T-helper 1 cell treated with Interleukin-12 subunit alpha and Interleukin-12 subunit beta and Interleukin-4 antibody, amounts not matched to agents 30 ng/mL and 1 ng/mL, for 36 hours (primary cell): ENCODE measurements at regions not wholly inside any gene's neighbourhood (a gene's known extent, or its start where the extent isn't known, plus 50 kb on each side); places are given as distances from the start of the nearest gene placed in this dataset.

Experiments
- intact Hi-C: fragments of 100-400 bp; cut with micrococcal nuclease; formaldehyde crosslinking; loops from one replicate; pipeline ENCODE4 v1.15.1; 2024

DNA sequence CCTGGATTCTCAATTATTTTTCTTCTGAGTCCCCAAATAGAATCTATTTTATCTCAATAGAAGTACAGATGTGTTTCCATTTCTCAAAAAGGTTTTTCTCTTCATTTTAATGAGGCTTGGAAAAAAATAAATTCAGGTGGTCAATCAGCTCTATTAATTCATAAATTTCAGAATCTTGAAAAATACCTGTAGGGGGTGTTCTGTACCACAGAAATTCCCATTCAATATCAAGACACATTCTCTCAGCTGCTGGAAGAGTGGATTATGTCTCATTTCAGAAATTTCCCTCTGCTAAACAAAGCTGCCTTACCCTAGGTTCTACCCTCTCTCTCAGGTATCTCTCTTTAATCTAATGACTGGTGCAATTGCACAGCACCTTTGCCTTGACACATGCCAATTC is 1121.2 kb downstream of the SI start:
- intact Hi-C loops, result no loop called here

DNA sequence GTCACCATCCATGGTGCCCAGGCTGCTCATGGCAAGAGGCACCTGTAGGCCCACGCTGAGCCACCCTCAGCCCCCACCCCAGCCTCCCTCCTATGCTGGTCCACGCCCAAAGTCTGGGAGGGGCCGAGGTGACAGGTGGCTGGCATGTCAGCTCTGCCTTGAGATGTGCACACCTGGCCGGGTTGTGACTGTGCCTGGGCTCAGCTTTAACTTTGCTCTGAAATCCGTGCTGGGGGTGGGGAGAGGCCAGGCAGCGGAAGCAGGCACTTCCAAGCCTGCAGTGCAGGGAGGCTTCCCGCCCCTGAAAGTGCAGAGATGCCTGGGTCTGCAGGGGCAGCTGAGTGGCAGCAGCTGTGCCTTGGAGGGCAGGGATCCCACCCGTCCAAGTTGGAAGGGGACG is 1124.8 kb downstream of the SI start:
- intact Hi-C loops, result no loop called here

DNA sequence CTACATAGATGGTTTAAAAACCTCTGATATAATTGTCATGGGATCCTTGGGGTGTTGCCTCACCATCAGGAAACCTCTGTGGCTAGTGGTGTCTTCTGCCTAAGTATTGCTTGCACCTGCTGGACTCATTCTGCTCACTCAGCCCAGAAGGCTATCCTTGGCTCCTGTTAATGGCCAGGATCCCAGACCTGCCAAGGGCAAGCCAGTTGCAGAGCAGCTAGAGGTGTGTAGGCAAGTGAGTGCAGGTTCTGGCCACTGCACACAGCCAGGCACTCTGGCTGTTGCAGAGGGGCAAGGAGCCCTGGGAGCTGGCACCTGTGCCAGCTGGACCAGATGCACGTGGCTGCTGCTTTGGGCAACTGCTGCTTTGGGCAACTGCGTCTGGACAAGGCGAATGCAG is 1125.8 kb downstream of the SI start:
- intact Hi-C loops, result no loop called here

DNA sequence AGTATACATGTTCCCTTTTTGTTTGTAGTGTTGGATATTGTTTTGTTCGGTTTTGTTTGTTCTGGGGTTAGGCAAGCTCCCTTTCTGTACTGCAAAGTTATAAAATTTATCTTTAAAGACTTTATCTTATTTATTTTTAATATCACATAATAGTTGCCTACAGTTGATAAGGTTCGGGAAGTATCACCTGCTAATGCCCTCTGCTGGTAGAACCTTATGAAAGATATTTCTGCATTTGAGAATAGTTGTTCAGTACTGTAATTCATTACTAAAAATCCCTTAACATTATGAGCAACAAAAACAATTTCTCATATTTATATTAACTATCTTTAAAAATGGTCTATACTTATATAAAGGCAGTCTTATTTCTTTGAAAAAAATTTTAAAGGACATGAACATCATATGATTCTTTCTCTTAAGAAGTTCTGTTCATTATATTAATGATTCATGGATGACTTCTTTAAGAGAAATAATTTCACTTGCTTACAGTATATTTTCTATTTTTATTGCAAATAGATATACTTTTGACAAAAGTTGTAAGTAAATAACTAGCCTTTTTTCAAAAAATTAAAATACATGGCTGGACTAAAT is 1126.8 kb downstream of the SI start:
- intact Hi-C loops, result no loop called here

DNA sequence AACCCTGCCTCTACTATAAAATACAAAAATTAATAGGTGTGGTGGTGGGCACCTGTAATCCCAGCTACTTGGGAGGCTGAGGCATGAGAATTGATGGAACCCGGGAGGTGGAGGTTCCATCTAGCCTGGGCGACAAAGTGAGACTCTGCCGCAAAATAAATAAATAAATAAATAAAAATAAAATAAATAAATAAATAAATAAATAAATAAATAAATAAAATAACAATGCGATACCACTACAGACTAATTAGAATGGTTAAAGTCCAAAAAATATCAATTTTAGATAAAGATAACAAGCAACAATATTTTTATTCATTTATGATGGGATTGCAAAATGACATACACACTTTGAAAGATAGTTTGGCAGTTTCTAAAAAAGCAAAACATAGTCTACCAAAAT is 1131.5 kb downstream of the SI start:
- intact Hi-C loops, result no loop called here

DNA sequence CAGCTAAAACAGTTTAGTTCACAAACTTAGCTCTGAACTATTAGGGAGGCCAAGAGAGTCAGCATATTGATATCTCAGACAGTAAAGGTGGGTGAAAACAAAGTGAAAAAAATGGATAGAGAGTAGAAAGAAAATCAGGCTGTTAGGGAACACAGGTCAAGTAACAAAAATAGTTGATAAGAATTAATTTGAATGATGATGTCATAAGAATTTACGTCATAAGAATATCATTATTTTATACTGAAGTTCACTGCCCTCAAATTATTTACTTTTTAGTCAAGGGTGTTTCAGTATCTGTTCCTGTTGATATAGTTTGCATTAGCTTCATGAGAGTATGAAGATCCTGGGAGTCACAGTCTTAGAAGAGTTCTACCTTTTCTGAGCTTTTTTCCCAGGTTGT is 1134.6 kb downstream of the SI start:
- intact Hi-C loops, result no loop called here

DNA sequence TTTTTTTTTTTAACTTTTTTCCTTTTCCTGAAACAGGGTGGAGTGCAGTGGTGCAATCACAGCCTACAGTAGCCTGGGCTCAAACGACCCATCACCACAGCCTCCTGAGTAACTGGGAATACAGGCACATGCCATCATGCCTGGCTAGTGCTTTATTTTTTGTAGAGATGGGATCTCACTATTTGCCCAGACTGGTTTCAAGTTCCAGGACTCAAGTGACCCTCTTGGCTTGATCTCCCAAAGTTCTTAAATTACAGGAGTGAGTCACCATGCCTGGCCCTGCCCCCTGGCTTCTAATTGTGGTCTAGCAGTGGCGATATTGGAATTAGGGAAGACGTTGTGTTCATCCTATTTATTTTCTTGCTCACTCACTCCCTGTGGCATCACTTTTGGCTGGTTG is 1138.4 kb downstream of the SI start:
- intact Hi-C loops, result no loop called here

DNA sequence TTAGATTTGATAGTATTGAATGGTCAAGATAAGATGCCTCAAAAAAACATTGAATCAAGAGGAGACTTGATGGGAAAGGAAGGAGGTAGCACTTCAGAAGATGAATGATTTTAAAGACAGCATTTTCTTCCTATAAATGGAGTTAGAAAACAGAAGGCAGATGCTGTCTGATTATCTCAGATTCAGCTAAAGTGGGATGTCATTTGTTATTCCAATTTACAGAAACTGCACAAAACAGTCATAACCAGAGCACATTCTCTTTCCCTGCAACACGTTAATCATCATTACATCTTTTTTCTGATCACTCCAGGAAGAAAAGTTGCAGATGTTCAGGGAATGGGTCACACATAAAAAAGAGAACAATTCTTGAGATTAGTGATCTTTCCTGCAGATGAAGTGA is 1141.8 kb downstream of the SI start:
- intact Hi-C loops, result no loop called here

DNA sequence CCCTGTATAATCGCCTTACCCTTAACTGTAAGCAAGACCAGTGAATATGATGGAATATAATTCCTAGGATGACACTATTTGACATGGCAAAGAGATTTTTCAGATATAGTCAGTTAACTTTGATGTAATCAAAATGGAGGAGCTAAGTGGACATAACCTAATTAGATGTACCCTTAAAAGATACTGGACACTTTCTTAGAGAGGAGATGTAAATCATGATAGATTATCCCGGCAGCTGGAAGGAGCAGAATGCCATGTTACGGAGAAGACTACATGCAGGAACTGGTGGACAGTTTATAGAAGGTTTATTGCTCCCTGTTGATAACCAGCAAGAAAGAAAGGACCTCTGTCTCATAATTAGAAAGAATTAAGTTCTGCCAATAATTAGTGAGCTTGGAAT is 1142.9 kb downstream of the SI start:
- intact Hi-C loops, result no loop called here

DNA sequence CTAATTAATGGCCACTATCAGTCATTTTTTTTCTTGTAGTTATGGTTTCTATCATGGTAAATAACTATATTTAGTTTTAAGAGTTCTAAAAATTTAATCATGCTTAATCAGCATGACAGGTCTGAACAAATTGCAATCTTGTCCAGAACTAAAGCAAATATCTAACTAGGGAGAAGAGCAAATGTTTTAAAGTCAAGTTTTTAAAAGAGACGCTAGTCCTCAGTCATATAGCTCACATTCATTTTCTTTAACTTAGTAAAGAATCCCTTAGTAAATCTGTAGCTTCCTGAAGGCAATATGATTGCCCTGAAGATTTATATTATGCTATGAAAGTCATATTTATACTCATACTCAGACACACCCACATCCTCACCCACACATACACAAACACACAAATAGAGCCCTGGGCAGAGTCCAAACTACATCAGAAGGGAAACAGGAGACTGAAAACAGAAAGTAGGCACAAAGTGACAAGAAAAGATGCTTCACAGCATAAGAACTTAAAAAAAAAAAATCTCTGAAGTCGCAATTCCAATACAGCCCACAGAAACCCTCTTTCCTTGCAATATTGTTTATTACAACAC is 1149.1 kb downstream of the SI start:
- intact Hi-C loops, result no loop called here

DNA sequence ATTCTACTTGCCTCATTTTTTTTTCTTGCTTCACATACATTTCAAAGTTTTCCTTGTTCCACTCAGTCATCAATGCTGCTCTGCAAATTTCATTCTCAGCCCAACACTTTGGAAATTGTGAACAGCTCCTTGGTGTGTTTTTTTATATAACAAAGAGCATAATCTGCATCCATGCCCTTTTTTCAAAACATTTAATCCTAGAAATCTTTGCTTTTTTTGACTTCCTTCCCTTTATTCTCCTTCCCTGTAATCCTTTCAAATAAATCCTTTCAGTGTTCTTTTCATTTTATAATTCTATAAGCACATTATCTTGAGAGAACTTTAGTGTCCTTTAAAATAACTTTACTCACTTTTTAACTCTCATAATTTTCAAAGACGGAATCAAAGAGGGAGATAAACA is 1150.8 kb downstream of the SI start:
- intact Hi-C loops, result no loop called here

DNA sequence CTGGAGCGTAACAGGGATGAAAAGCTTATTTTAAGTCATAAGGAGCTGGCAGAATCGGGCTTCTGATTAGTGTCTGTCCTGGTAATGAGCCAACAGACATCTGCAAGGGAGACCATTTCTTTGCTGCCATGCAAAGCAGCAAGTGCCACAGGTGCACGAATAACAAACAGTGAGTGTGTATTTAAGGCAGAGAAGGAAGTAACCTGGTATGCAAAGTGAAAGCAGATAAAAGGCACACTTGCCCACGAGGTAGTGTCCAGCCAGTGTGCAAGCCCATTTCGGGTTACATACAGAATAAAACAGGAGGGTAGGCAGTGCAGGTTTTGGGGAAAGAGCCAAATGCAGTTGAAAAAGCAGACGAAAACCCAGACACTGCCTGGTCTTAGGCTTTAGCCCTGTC is 1153.7 kb downstream of the SI start:
- intact Hi-C loops, result no loop called here

DNA sequence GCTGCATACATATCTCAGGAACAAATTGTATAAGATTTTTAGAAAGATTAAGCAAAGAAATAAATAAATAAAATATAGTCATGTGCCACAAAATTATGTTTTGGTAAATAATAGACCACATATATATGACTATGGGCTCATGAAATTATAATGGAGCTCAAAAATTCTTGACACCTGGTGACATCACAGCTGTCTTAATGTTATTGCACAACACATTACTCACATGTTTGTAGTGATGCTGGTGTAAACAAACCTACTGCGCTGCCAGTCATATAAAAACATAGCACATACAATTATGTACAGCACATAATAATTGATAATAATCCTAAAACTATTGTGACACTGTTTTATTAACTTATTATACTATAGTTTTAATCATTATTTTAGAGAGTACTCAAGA is 1159.1 kb downstream of the SI start:
- intact Hi-C loops, result no loop called here

DNA sequence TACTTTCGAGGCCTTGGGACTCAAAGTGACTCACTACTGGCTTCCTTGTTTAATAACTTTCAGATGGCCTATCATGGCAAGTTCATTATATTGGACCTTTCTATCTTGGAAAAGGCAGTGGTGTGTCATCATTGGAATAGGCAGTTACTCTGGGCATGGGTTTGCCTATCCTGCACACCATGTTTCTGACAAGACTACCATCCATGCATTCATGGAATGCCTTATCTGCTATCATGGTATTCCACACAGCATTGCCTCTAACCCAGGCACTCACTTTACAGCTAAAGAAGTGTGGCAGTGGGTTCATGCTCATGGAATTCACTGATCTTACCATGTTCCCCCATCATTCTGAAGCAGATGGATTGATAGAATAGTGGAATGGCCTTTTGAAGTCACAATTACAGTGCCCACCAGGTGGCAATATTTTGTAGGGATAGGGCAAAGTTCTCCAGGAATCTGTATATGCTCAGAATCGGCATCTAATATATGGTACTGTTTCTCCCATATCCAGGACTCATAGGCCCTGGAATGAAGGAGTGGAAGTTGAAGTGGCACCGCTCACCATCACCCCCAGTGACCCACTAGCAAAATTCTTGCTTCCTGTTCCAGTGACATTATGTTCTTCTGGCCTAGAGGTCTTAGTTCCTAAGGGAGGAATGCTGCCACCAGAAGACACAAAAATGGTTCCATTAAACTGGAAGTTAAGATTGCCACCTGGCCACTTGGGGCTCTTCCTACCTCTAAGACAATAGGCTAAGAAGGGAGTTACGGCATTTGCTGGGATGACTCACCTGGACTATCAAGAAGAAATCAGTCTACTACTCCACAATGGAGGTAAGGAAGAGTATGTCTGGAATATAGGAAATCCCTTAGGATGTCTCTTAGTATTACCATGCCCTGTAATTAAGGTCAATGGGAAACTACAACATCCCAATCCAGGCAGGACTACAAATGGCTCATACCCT is 1161.4 kb downstream of the SI start:
- intact Hi-C loops, result no loop called here

DNA sequence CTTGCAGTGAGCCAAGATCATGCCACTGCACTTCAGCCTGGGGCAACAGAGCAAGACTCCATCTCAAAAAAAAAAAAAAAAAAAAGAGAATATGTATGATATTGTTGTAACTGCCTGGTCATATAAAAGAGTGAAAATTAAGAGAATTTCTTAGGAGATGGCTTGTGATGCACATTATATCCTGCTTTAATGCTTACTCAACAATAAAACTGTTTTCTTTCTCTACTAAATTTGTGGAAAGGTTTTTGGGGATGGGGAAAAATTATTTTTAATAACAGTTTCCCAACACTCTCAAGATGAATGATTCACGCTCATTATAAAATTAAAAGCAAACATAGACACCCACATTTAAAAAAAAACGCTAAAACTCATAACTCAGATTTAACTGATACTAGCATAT is 1163.0 kb downstream of the SI start:
- intact Hi-C loops, result no loop called here

DNA sequence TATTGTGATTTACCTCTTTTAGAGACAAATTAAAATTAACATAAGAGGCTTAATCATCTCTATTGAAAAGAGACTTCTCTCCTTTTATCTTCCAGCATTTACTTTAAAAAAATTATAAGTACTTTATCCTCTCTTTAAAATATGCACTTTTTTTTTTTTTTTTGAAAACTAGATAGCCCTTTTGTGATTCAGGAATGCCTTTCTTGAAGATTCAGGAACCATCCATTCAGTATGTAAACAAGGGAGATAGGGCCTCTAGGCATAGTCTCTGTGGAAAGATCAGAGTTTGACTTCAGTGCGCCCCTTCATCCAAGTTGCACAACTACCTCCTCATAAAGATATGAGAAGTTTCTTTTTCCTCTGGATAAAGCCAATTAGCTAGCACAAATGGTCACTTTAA is 1163.7 kb downstream of the SI start:
- intact Hi-C loops, result no loop called here

DNA sequence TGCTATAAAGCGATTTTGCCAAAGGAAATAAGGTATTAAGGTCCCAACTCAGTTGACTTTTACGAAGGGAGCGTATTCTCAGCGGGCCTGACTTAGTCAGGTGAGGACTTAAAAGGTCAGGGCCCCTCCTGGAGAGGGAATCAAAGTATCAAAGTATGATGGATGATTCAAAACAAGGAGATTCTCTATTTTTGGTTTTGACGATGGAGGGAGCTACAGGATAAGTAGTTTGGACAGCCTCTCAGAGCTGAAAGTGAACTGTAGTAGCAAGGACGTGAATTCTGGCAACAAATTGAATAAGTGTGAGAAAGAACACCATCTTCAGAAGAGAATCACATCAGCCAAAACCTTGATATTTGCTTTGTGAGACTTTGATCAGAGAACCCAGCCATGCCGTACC is 1186.5 kb downstream of the SI start:
- intact Hi-C loops, result no loop called here

DNA sequence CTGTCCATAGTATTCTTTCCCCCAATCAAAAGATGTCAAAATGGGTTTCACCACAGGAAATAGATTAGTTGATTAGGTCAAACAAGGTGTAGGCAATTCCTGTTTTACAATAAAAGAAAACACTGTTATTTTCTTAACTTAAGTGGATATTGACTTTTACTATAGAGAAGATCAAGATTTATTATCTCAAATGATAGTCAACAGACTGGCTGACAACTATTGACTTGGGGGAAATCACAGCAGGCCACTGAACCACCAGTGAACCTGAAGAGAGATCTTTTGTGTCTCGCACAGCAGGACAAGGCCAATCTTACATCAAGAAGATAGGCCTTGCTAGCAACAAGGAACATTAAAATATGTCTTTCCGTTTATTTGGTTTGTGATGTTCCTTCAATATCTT is 1187.6 kb downstream of the SI start:
- intact Hi-C loops, result no loop called here

DNA sequence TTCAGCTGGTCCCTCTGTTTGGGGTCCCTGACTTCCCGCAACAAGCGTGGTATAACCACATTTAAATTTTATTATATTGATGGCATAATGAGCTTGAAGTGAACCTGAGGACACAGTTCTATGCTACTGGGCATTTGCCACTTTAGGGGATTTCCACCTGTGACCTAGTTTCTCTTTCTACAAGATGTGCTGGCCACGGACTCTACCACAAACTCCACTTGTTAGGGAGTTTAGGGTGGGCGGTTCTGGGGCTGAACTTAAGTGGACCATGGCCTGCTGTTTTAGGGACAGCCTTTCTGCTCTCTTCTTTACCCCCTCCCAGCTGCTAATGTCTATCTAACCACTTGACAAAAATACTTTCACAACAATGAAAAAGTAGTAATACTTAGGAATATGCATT is 1199.1 kb downstream of the SI start:
- intact Hi-C loops, result no loop called here

DNA sequence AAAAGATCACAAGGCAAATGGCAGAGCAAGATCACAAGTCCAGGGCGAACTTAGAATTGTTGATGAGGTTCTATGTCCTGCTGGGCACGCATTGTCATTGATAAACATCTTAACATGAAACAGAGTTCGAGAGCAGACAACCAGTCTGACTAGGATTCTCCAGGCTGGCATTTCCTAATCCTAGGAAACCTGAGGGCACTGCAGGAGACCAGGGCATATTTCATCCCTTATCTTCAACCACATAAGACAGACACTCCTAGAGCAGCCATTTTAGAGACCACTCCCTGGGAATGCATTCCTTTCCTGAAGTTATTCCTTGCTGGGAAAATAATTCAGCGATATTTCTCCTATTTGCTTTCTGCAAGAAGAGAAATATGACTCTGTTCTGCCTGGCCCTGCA is 1199.9 kb downstream of the SI start:
- intact Hi-C loops, result no loop called here

DNA sequence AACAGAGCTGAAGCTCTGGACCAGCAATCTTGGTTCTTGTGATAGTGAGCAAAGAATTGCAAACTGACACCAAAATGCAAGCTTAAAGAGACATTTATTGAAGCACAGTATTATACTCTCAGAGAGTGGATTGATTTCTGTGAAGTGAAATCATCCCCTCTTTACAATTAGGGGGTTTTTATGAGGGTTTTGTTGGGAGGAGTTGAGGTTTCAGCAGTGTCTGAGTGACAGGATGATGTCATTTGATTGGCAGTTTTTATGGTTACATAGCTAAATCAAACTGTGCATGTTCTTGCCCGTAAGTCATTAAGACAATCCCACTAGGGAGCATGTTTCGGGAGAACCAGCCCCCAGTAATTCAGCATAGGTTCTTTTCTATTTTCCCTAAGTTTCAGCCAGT is 1200.5 kb downstream of the SI start:
- intact Hi-C loops, result no loop called here

DNA sequence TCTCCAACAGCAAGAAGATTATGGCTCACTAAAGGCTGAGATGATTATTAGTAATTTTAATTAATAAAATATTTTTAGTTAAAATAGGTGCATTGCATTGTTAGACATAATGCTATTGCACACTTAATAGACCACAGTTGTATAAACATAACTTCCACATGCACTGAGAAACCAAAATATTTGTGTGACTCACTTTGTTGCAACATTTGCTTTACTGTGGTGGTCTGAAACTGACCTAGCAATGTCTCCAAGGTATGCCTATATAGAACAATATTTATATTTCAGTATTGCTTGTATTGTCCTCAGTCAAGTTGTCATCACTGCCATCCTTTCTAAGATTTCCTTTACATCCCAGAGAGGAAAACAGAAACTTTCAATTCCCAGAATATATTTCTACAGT is 1215.2 kb downstream of the SI start:
- intact Hi-C loops, result no loop called here

DNA sequence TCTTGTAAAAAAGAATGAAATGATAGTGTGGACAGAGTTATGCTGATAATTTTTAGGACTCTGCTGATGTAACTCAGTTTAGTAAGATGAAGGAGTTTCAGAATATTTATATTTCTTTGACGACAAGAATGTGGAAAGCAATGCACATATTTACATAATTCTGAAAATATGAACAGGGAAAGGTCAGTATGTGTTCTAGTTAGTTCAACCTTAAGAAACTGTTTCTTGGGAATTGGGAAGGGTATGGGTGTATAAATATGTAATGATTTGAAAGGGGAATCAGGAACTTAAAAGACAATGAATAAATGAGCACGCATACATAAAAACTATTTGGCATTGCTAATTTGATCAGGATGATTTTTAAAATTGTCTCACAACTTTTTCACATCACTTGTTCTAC is 1226.1 kb downstream of the SI start:
- intact Hi-C loops, result no loop called here
